IPS DF 4.7 (cell line): ENCODE measurements at regions not wholly inside any gene's neighbourhood (a gene's known extent, or its start where the extent isn't known, plus 50 kb on each side); places are given as distances from the start of the nearest gene placed in this dataset.
"Not testable (repeated sequence)": the region's sequence is repeated elsewhere in the genome, so short reads cannot be mapped to it uniquely, and the experiment has no call there.

Experiments used
- DNase-seq: peaks from one replicate; pipeline ENCODE4 v3.0.0-alpha.2; 2013; ENCODE audit warnings: low spot score; ENCODE audit errors: extremely low read depth

DNA sequence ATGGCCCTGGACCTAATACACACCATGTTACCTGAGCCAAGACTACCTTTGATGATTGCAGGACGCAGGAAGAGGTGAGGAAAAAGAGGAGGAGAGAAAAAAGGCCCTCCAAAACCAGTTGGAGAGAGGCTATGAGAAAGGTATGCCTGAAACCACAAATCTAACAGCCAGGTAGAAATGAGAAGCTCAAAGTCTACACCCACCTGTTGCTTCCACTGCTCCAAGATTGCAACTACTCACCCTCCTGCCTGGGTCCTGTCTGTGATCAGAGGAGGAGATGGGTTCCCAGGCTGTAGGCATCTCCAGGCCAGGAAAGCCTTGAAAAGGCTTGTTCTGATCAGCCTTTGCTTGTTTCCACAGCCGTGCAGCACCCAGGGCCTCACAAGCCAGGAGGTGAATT lies 307.8 kb upstream of the USP24 start:
- no peak for DNase-seq

- DNase-seq: no peak
These were observed 307.3 kb upstream of the USP24 start for GRCh38 chr1:55522353-55522903.

DNA sequence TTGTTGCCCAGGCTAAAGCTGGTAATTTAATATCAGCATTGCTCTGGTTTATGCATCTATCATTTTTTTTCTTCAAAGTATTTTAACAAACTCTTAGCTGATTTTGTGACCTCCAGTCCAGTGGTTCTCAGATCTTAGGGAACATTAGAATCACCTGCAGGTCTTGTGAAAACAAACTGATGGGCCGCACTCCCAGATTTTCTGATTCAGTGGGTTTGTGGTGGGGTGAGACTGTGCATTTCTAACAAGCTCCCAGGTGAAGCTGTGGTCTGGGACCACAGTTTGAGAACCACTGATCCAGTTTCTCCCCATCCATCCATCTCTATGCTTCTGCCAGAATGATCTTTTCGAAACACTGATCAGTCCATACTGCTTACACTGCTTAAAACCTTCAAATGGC lies 305.7 kb upstream of the USP24 start:
- DNase-seq: no peak

- no peak for DNase-seq
These were observed 304.9 kb upstream of the USP24 start for GRCh38 chr1:55519937-55520683.

DNA sequence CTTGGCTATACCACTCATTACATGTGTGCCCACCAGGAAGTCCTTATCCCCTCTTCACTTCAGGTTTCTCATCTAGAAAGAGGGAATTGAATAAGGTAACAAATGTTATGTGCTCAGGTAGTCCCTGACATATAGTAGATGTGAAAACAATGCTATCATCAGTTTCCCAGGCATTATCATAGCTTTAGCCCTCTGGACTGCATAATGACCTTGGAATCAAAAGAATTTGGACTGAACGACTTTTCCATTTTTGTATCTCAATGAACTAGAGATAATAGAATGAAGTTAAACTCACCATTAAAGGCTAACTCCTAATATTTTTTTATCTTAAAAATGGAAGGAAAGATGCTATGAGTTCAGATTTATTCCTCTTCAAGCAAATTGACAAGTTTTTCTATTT lies 304.1 kb upstream of the USP24 start:
- DNase-seq: no peak

GRCh38 chr1:55517036-55517435 lies 301.9 kb upstream of the USP24 start:
- DNase-seq: no peak

GRCh38 chr1:55514571-55514970 lies 299.4 kb upstream of the USP24 start:
- DNase-seq: not testable (repeated sequence)

- no peak for DNase-seq
These were observed 297.3 kb upstream of the USP24 start for GRCh38 chr1:55512466-55512865.

- no peak for DNase-seq
These were observed 292.4 kb upstream of the USP24 start for GRCh38 chr1:55507578-55507931.

DNA sequence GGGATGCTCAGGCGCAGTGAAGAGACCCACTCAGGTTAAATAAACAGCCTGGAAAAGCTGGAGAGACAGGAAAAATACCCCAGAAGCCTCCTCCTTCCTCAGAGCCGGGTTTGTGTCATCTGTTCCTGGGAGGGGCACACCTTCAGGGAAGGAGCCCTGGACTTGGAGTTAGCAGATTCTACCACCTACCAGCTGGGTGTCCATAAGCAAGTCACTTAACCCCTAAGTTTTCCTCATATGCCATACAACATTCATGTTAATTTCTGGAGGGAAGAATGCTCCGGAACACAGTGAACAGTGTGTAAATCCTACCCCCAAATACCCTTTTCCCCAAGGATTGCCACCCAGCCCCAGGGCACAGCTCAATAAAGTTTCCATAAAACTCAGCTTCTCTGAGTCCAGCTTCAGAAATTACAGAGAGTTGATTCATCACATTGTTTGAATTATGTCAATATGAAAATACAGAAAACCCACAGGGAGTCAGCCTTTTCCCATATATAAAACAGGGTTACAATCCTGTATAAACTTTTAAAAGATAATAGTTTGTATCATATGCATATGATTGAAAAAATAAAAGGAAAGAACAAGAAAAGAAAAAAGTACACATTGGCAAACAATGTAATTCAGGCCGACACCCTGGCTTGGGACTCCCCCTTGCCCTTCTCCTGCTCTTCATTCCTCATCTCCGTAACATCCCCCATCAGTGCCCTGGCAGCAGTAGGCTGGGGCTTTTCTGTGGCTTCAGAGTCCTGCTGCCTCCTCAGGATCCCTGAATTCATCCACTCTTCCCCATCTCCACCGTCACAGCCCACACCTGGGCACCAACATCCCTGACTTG lies 291.8 kb upstream of the USP24 start:
- DNase-seq: no peak

DNA sequence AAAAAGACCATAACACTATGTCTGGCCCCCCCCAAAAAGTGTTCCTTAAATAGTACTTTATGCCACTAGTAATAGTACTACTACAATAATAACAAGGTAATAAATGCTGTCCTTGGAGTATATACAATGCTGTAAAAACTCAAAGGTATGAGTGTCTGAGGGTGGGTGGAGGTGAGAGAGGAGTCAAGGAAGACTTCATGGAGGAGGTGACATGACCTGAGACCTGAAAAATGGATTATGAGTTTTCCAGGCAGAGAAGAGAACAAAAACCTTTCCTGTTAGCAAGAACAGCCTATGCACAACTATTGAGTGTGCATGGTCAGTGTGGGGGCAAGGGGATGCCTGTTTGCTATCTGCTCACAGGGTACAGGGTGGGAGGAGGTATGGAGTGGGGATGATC lies 290.2 kb upstream of the USP24 start:
- DNase-seq: no peak

DNA sequence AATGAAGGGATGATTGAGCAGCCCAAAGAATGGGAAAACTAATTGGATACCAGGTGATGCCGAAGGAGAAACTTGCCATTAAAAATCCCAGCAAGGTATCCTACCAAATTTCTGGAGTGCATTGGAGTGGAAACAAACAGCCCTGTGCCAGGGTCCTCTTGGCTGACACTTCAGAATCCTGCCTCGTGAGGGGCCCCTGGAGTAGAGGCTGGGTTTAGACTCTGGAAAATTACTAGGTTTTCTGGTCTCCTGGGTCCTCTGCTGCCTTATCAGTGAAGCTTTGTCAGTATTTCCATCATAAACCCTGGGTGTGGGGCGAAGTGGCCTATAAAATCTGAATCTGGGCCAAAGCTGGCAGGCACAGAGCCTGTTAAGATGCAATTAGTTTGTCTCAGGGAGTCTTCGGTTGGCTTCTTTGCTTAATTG lies 289.2 kb upstream of the USP24 start:
- DNase-seq: no peak

- no peak for DNase-seq
These were observed 288.6 kb upstream of the USP24 start for GRCh38 chr1:55503663-55504305.

GRCh38 chr1:55500601-55501000 lies 285.4 kb upstream of the USP24 start:
- DNase-seq: no peak

DNA sequence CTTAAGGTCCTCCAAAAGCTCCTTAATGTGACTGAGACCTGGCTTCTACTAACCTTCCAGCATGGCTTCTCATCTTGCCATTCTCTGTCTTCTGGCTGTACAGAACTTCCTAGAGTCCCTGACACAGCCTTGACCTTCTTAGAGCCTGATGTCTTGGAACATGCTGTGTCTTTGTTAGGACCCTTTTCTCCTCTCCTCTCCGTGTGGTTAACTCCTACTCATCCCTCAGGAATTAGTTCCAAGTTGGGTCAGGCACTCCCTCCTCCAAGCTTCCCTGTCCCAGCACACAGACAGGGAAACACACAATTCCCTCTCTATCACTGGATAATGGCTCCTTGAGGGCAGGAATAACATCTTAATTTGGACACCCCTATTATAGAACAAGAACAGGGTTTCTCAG lies 275.4 kb upstream of the USP24 start:
- no peak for DNase-seq

GRCh38 chr1:55484173-55484572 lies 269.0 kb upstream of the USP24 start:
- DNase-seq: no peak

GRCh38 chr1:55483523-55483922 lies 268.4 kb upstream of the USP24 start:
- peak; percentile 33 for DNase-seq

DNA sequence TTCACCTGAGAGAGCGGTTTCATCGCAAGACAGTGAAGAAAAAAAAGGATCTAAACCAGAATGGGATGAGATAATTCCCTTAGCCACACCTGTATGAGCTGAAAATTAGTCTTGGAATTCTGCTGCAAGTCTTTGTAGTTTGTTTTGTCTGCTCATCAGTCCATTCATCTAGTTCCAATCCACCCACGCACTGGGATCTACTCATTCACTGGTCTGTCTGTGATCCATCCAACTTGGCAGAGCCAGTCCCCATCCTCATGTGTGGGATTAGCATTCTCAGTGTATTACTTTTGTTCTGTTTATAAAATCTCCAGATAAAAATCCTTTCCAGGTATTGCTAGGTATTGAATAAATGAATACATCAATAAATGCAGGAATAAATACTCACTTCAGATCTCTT lies 266.5 kb upstream of the USP24 start:
- DNase-seq: no peak

DNA sequence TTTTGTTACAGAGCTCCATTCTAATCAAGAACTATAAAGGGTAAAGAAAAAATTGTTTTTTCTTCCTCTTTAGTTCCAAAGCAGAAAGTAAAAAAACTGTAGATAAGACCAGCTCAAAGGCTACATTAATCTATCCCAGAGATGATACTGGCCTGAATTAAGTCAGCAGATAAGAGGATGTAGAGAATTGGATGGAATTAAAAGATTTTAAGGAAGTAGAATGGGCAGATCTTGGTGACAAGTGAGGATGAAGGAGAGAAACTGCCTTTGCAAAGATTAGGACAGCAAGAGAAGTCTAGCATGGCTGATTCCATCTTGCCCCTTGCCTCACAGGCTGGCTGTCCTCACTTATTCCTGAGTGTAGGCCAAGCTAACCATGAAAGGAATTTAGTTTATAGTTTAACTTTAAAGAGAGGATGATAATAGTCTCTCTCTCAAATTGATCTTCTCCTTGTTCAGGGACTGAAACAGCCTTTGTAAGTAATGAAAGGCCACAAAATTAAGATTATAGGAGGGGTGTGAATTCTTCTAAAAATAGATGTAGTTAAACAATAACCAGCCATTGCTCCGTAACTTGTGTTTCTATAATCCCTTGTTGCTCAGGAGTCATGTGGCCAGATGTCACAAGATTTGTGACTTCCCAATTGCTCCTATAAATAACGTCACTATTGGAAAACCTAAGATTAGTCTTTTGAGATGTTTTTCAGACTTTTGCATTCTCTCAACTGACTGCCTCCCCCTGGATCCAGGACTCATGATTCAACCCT lies 265.0 kb upstream of the USP24 start:
- no peak for DNase-seq

GRCh38 chr1:55478742-55479141 lies 263.6 kb upstream of the USP24 start:
- DNase-seq: no peak

GRCh38 chr1:55477953-55478352 lies 262.8 kb upstream of the USP24 start:
- DNase-seq: no peak
